T47D (cell line): ENCODE measurements at regions not wholly inside any gene's neighbourhood (a gene's known extent, or its start where the extent isn't known, plus 50 kb on each side); places are given as distances from the start of the nearest gene placed in this dataset.
A peak's percentile ranks its signal among the peaks of the same experiment; 100 is the strongest.

Source experiments
- DNase-seq, 2 experiments: peaks; one replicate each; pipeline versions ENCODE4 v3.0.0 to v3.0.0-alpha.2; 2011 to 2012; ENCODE audit warnings: low read depth in 1 of 2, low spot score in 1 of 2
- JUND ChIP-seq: IDR thresholded peaks from 2 replicates; pipeline ENCODE4 v1.6.1; 2012; ENCODE audit warnings: low read depth
- in situ Hi-C: cut with HindIII; loops from 2 replicates; pipeline ENCODE4 v1.10.0; 2016; ENCODE audit warnings: low sequenced_read_pairs, low pct_unique_long_range_greater_than_20kb

- TF ChIP-seq JUND, result no peak
- in situ Hi-C loops, result no loop called here
- no peak for DNase-seq
These were observed 364.2 kb upstream of the SLC10A2 start for GRCh38 chr13:103430368-103430767.

DNA sequence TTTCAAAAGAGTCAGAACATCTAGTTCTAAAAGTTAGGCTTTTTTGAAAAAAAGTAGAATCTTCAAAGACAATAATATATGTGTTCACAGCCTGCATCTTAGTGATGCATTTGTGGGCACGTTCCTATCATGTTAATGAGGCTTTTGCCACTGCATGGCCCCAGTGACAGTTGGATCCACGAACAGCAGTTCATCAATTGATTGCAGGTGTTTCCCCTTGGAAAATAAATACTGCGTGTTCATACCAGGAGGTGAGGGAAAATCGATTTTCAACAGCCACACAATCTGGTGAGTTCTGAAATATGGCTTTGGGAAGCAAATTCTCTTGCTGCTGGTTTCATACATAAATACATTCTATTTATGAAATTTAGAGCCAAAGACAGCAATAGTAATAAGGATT, 343.8 kb upstream of the SLC10A2 start:
- in situ Hi-C loops, result no loop called here
- DNase-seq, result no peak
- TF ChIP-seq JUND, result no peak

GRCh38 chr13:103406967-103407366, 340.8 kb upstream of the SLC10A2 start:
- in situ Hi-C loops, result no loop called here
- no peak for DNase-seq
- no peak for TF ChIP-seq JUND

- DNase-seq, result no peak
- in situ Hi-C loops, result no loop called here
These were observed 339.1 kb upstream of the SLC10A2 start for GRCh38 chr13:103405297-103405696.

DNA sequence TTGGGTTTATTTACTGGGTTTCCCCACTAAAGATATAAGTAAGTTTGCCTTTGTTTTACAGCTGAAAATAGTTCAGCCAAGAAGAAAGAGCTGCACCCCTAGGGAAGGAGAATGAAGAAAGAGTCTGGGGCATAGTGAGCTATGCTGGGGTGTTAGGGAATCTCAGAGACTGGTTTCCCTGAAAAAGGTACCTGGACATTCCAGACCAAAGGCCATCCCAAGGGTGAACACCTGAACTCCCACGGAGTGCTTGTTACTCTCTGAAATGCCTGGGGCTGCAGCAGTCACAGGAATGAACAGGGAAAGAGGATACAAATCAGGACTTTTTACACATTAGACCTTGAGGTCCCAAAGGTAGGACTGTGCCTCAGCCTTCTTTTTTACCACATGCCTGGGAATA, 337.6 kb upstream of the SLC10A2 start:
- no peak for TF ChIP-seq JUND
- DNase-seq, result peak in 1 of 2 experiments; percentile 16
- in situ Hi-C loops, result no loop called here

More at GRCh38 chr13:103405297-103405696, 339.1 kb upstream of the SLC10A2 start:
- TF ChIP-seq JUND, result no peak

DNA sequence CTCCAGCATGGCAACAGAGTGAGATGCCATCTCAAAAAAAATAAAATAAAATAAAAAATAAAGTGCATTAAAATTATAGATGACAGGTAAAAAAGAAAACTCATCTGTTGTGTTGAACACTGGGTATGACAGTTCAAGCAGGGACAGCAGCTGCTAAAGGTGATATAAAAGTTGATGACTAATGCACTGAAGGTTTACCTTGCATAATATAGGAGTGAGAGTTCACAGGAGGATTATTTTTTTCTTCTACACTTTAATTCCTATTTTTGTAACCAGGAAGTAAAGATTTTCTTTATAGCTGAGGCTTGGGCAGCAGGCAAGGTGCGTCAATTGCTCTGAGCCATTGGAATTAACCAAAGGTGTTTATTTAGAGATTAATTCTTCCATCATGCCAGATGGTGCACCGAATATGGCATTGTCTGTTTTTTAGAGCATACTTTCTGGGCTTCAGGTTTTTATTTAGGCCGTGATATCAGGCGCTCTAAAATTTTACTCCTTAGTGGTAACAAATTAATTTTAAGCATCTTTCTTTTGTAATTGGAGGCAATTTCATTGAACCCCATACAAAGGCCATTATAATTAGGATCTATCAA, 337.0 kb upstream of the SLC10A2 start:
- no peak for DNase-seq
- in situ Hi-C loops, result no loop called here
- no peak for TF ChIP-seq JUND

DNA sequence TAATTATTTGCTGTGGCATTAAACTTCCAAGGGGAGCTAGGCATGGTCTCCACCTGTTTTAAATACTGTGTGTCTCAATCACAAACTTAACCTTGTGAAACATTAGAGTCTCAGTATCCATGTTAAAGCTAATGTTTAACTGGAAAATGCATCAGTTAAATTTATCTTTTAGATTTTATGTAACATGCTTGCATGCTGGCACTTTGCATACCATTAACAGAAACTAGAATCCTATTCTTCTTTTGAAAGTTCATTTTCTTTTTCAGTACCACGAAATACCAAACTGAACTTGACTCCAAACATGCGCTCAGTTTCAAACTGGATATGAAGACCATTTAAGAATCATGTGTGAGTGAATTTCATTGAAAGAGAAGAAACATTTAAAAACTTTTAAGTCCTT, 328.9 kb upstream of the SLC10A2 start:
- DNase-seq, result no peak
- in situ Hi-C loops, result no loop called here
- TF ChIP-seq JUND, result no peak

- in situ Hi-C loops, result no loop called here
- no peak for DNase-seq
- TF ChIP-seq JUND, result no peak
These were observed 328.4 kb upstream of the SLC10A2 start for GRCh38 chr13:103394618-103395017.

DNA sequence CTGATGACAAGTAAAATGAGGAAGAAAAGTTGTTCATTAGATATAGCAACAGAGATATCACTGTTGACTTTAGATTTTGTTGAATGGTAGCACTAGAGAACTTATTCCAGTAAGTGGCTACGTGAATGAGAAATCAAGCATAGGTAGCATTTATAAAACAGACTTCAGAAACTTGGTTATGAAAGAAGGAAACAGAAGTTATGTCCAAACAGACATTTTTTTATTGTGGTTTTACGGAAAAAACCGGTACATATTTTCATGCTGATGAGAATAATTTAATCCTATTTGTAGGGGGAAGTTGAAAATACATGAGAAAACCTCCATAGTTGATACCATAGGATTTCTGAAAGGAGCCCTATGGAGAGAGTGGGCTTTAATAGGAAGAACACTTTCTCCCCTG, 325.7 kb upstream of the SLC10A2 start:
- no peak for TF ChIP-seq JUND
- DNase-seq, result no peak
- in situ Hi-C loops, result no loop called here

DNA sequence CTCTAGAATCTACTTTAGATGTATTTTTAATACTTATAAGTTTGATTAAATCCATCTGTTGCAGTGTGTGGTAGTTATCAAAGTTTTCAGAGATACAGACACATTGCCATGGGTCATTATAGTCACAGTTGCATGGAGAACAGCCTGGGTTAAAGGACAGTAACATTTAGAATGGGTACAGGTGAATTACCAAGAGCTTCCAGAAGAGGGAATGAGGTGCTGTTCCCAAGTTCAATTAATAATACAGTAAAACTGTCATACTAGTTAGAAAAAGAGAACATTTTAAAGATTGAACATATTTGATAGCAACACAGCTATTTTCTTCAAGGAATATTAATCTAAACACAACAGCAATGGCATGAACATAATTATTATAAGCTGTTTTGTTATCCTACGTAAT, 322.6 kb upstream of the SLC10A2 start:
- TF ChIP-seq JUND, result no peak
- in situ Hi-C loops, result no loop called here

DNA sequence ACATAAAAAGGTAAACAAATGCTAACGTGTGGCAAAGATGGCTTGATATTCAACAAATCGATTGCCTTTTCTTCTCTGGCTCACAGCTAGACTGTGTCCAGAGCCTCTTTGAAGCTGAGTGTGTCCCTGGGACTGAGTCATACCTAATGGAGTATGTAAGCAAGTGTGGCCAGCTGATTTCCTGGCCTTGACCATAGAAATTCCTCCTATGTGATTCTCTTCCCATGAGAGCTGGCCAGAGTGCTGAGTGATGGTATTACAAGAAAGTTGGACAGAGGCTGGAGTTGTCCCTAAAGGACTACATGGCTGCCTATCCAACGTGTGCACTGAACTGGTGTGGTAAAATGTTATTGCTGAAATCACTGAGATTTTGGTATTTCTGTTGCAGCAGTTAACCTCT, 320.1 kb upstream of the SLC10A2 start:
- in situ Hi-C loops, result no loop called here
- peak; percentile 2 to 54 for DNase-seq
- no peak for TF ChIP-seq JUND

More for the DNA sequence above, 322.6 kb upstream of the SLC10A2 start:
- peak in 1 of 2 experiments; percentile 2 for DNase-seq

DNA sequence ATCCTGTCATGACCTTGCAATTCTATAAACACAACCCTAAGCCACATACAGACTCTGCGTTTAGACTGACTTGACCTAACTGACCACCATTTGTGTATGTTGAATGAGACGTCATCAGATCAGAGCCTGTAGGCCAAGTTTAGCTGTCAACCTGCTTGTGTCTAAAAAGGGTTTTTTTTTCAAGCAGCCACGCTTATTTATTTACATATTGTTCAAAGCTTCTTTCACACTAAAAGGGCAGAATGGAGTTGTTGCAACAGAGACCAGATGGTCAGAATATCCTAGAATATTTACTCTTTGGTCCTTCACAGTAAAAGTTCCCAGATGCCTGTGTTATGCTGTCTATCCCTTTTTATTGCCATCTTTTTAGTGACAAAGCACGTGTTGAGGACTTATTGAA, 307.7 kb upstream of the SLC10A2 start:
- DNase-seq, result no peak
- in situ Hi-C loops, result no loop called here
- TF ChIP-seq JUND, result no peak

DNA sequence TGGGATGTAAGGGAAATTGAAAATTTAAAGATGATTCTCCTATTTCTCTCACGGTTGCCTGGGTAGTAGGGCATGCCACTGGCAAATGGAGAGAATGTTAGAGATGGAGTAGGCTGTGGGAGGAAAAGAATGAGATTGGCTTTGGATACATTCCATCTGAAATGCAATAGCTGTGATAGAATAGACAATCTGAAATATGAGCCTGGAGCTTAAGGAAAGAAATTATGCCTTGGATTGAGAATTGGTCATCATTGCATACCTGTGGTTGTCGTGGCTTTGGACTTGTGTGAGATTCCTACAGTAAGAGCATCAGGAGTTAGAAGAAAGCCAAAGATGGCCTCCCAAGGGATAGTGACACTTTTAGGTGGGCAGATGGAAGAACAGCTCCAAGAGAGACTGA, 305.1 kb upstream of the SLC10A2 start:
- TF ChIP-seq JUND, result no peak
- DNase-seq, result no peak
- in situ Hi-C loops, result no loop called here

DNA sequence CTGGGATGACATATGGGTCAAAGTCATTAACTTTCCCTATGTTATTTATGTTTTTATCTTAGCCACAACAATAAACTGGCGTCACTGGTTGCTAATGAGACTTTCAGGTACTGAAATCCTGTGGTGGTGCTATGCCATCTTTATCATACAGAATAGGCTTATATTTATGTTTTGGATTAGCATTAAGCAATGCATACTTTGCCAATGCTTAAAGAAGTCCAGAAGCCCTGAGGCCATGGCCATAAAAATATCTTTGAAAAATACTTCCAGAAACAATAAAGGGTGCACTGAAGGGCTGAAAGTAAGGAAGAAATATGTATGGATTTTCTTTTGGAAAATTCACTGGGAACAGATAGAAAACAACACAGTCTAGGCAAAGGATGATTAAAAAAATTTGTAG, 304.6 kb upstream of the SLC10A2 start:
- no peak for TF ChIP-seq JUND
- in situ Hi-C loops, result no loop called here
- DNase-seq, result peak in 1 of 2 experiments; percentile 12
